ENCODE measurements at regions not wholly inside any gene's neighbourhood (a gene's known extent, or its start where the extent isn't known, plus 50 kb on each side); places are given as distances from the start of the nearest gene placed in this dataset.

- DNase-seq (ENCODE audit: low spot score), result no peak
- no peaks in the 10 kb centered on the region for H3K9me3 Mint-ChIP-seq
- H3K4me3 Mint-ChIP-seq, result no peak overlapping the region
- intact Hi-C loops (cut with micrococcal nuclease), result no loop called here
- H3K4me1 Mint-ChIP-seq (ENCODE audit: low read depth), result no peaks in the 10 kb centered on the region
- no peaks in the 10 kb centered on the region for H3K36me3 Mint-ChIP-seq (ENCODE audit: low read depth)
- peaks cover 3% of the 10 kb centered on the region for H3K27me3 Mint-ChIP-seq (ENCODE audit: insufficient read depth)
- H3K27ac Mint-ChIP-seq, result no peak overlapping the region
These were observed 136.4 kb upstream of the PIK3C3 start for GRCh38 chr18:41818381-41819355.

- H3K36me3 Mint-ChIP-seq (ENCODE audit: low read depth), result no peaks in the 10 kb centered on the region
- DNase-seq (ENCODE audit: low spot score), result no peak
- no peaks in the 10 kb centered on the region for H3K4me1 Mint-ChIP-seq (ENCODE audit: low read depth)
- H3K27ac Mint-ChIP-seq, result no peak overlapping the region
- H3K9me3 Mint-ChIP-seq, result no peaks in the 10 kb centered on the region
- H3K27me3 Mint-ChIP-seq (ENCODE audit: insufficient read depth), result peaks cover 3% of the 10 kb centered on the region
- intact Hi-C loops (cut with micrococcal nuclease), result no loop called here
- no peak overlapping the region for H3K4me3 Mint-ChIP-seq
These were observed 140.4 kb upstream of the PIK3C3 start for GRCh38 chr18:41814651-41815050.

GRCh38 chr18:41809652-41810051, 145.4 kb upstream of the PIK3C3 start:
- H3K27me3 Mint-ChIP-seq (ENCODE audit: insufficient read depth), result no peaks in the 10 kb centered on the region
- intact Hi-C loops (cut with micrococcal nuclease), result no loop called here
- H3K27ac Mint-ChIP-seq, result no peak overlapping the region
- no peak overlapping the region for H3K4me3 Mint-ChIP-seq
- DNase-seq (ENCODE audit: low spot score), result no peak
- no peaks in the 10 kb centered on the region for H3K36me3 Mint-ChIP-seq (ENCODE audit: low read depth)
- no peaks in the 10 kb centered on the region for H3K9me3 Mint-ChIP-seq
- H3K4me1 Mint-ChIP-seq (ENCODE audit: low read depth), result no peaks in the 10 kb centered on the region

GRCh38 chr18:41805341-41805740, 149.7 kb upstream of the PIK3C3 start:
- Mint-ChIP-seq H3K36me3 (ENCODE audit: low read depth) (no peaks in the 10 kb centered on the region), H3K9me3 (no peaks in the 10 kb centered on the region), H3K27ac (no peak overlapping the region), H3K4me3 (no peak overlapping the region), H3K27me3 (ENCODE audit: insufficient read depth) (no peaks in the 10 kb centered on the region), H3K4me1 (ENCODE audit: low read depth) (no peaks in the 10 kb centered on the region)
- no peak for DNase-seq (ENCODE audit: low spot score)
- intact Hi-C loops (cut with micrococcal nuclease), result no loop called here

GRCh38 chr18:41798879-41799278, 156.2 kb upstream of the PIK3C3 start:
- no peaks in the 10 kb centered on the region for H3K9me3 Mint-ChIP-seq
- H3K36me3 Mint-ChIP-seq (ENCODE audit: low read depth), result no peaks in the 10 kb centered on the region
- H3K27me3 Mint-ChIP-seq (ENCODE audit: insufficient read depth), result no peaks in the 10 kb centered on the region
- H3K4me1 Mint-ChIP-seq (ENCODE audit: low read depth), result no peaks in the 10 kb centered on the region
- intact Hi-C loops (cut with micrococcal nuclease), result no loop called here
- no peak for DNase-seq (ENCODE audit: low spot score)
- no peak overlapping the region for H3K27ac Mint-ChIP-seq
- H3K4me3 Mint-ChIP-seq, result no peak overlapping the region

- Mint-ChIP-seq H3K9me3 (no peaks in the 10 kb centered on the region), H3K27me3 (ENCODE audit: insufficient read depth) (no peaks in the 10 kb centered on the region), H3K4me3 (no peak overlapping the region), H3K27ac (no peak overlapping the region), H3K36me3 (ENCODE audit: low read depth) (no peaks in the 10 kb centered on the region), H3K4me1 (ENCODE audit: low read depth) (no peaks in the 10 kb centered on the region)
- no peak for DNase-seq (ENCODE audit: low spot score)
- intact Hi-C loops (cut with micrococcal nuclease), result no loop called here
These were observed 164.3 kb upstream of the PIK3C3 start for GRCh38 chr18:41790687-41791086.

- Mint-ChIP-seq H3K36me3 (ENCODE audit: low read depth) (no peaks in the 10 kb centered on the region), H3K4me1 (ENCODE audit: low read depth) (no peaks in the 10 kb centered on the region), H3K27ac (no peak overlapping the region), H3K4me3 (no peak overlapping the region), H3K9me3 (no peaks in the 10 kb centered on the region), H3K27me3 (ENCODE audit: insufficient read depth) (no peaks in the 10 kb centered on the region)
- DNase-seq (ENCODE audit: low spot score), result no peak
- intact Hi-C loops (cut with micrococcal nuclease), result no loop called here
These were observed 166.0 kb upstream of the PIK3C3 start for GRCh38 chr18:41789001-41789400.

- no peaks in the 10 kb centered on the region for H3K4me1 Mint-ChIP-seq (ENCODE audit: low read depth)
- no peak for DNase-seq (ENCODE audit: low spot score)
- no peak overlapping the region for H3K4me3 Mint-ChIP-seq
- intact Hi-C loops (cut with micrococcal nuclease), result no loop called here
- no peaks in the 10 kb centered on the region for H3K36me3 Mint-ChIP-seq (ENCODE audit: low read depth)
- H3K9me3 Mint-ChIP-seq, result no peaks in the 10 kb centered on the region
- no peaks in the 10 kb centered on the region for H3K27me3 Mint-ChIP-seq (ENCODE audit: insufficient read depth)
- no peak overlapping the region for H3K27ac Mint-ChIP-seq
These were observed 171.2 kb upstream of the PIK3C3 start for GRCh38 chr18:41783879-41784278.

- Mint-ChIP-seq H3K9me3 (no peaks in the 10 kb centered on the region), H3K4me3 (no peak overlapping the region), H3K27me3 (ENCODE audit: insufficient read depth) (no peaks in the 10 kb centered on the region), H3K4me1 (ENCODE audit: low read depth) (no peaks in the 10 kb centered on the region), H3K27ac (no peak overlapping the region), H3K36me3 (ENCODE audit: low read depth) (no peaks in the 10 kb centered on the region)
- intact Hi-C loops (cut with micrococcal nuclease), result no loop called here
- DNase-seq (ENCODE audit: low spot score), result no peak
These were observed 171.8 kb upstream of the PIK3C3 start for GRCh38 chr18:41783065-41783818.

- Mint-ChIP-seq H3K27me3 (ENCODE audit: insufficient read depth) (no peaks in the 10 kb centered on the region), H3K4me1 (ENCODE audit: low read depth) (no peaks in the 10 kb centered on the region), H3K27ac (no peak overlapping the region), H3K4me3 (no peak overlapping the region), H3K9me3 (no peaks in the 10 kb centered on the region), H3K36me3 (ENCODE audit: low read depth) (no peaks in the 10 kb centered on the region)
- DNase-seq (ENCODE audit: low spot score), result no peak
- intact Hi-C loops (cut with micrococcal nuclease), result no loop called here
These were observed 183.1 kb upstream of the PIK3C3 start for GRCh38 chr18:41771973-41772372.

GRCh38 chr18:41769265-41769664, 185.8 kb upstream of the PIK3C3 start:
- H3K27ac Mint-ChIP-seq, result no peak overlapping the region
- H3K36me3 Mint-ChIP-seq (ENCODE audit: low read depth), result no peaks in the 10 kb centered on the region
- H3K4me1 Mint-ChIP-seq (ENCODE audit: low read depth), result no peaks in the 10 kb centered on the region
- intact Hi-C loops (cut with micrococcal nuclease), result no loop called here
- DNase-seq (ENCODE audit: low spot score), result no peak
- H3K27me3 Mint-ChIP-seq (ENCODE audit: insufficient read depth), result no peaks in the 10 kb centered on the region
- no peak overlapping the region for H3K4me3 Mint-ChIP-seq
- no peaks in the 10 kb centered on the region for H3K9me3 Mint-ChIP-seq

- intact Hi-C loops (cut with micrococcal nuclease), result no loop called here
- Mint-ChIP-seq H3K4me3 (no peak overlapping the region), H3K4me1 (ENCODE audit: low read depth) (no peaks in the 10 kb centered on the region), H3K9me3 (no peaks in the 10 kb centered on the region), H3K27me3 (ENCODE audit: insufficient read depth) (no peaks in the 10 kb centered on the region), H3K36me3 (ENCODE audit: low read depth) (no peaks in the 10 kb centered on the region), H3K27ac (no peak overlapping the region)
- no peak for DNase-seq (ENCODE audit: low spot score)
These were observed 186.6 kb upstream of the PIK3C3 start for GRCh38 chr18:41768467-41768866.

GRCh38 chr18:41767960-41768359, 187.1 kb upstream of the PIK3C3 start:
- Mint-ChIP-seq H3K4me1 (ENCODE audit: low read depth) (no peaks in the 10 kb centered on the region), H3K27ac (no peak overlapping the region), H3K9me3 (no peaks in the 10 kb centered on the region), H3K27me3 (ENCODE audit: insufficient read depth) (no peaks in the 10 kb centered on the region), H3K36me3 (ENCODE audit: low read depth) (no peaks in the 10 kb centered on the region), H3K4me3 (no peak overlapping the region)
- no peak for DNase-seq (ENCODE audit: low spot score)
- intact Hi-C loops (cut with micrococcal nuclease), result no loop called here

Data from activated T-helper 1 cell treated with anti-CD3 and anti-CD28 coated beads, Interleukin-12 subunit alpha, Interleukin-12 subunit beta, Interleukin-2, Interleukin-4 antibody, amounts not matched to agents 30 ng/mL and 10 ng/mL and 1 ng/mL, durations not matched to agents 14 hours and 24 hours and 36 hours (primary cell).